Kidney (tissue), 13 donors: ENCODE measurements at regions not wholly inside any gene's neighbourhood (a gene's known extent, or its start where the extent isn't known, plus 50 kb on each side); places are given as distances from the start of the nearest gene placed in this dataset.

Experiments used
- DNase-seq, 5 donors: peaks; one replicate each; pipeline ENCODE4 v3.0.0-alpha.2; 2013 to 2020
- FAIRE-seq: peaks from 2 replicates; lab custom pipeline; 2012; peaks lifted over from hg19 to GRCh38; lab: Jason Lieb, UNC
- H3K27ac ChIP-seq, 2 donors: one replicate each; pipeline ENCODE4 v1.7.0; 2013; ENCODE audit warnings: low read depth in 2 of 2, low read length in 2 of 2, inconsistent platforms in 1 of 2
- H3K27me3 ChIP-seq: one replicate; pipeline ENCODE4 v1.7.1; 2013; ENCODE audit warnings: low read length, inconsistent platforms; ENCODE audit not compliant: control insufficient read depth, insufficient read depth
- H3K36me3 ChIP-seq, 3 donors: one replicate each; pipeline versions ENCODE4 v1.7.0 to v1.7.1; 2013; ENCODE audit warnings: low read length in 3 of 3, control low read depth in 1 of 3, inconsistent platforms in 1 of 3; ENCODE audit not compliant: insufficient read depth in 3 of 3, control insufficient read depth in 2 of 3
- H3K4me1 ChIP-seq, 3 donors: one replicate each; pipeline versions ENCODE4 v1.7.0 to v1.7.1; 2013; ENCODE audit warnings: low read length in 3 of 3, inconsistent platforms in 1 of 3, low read depth in 1 of 3; ENCODE audit not compliant: control insufficient read depth in 2 of 3, insufficient read depth in 2 of 3
- H3K4me3 ChIP-seq, 3 donors: one replicate each; pipeline versions ENCODE4 v1.7.0 to v1.8.1; 2013; ENCODE audit warnings: low read length in 3 of 3, control low read depth in 1 of 3, inconsistent platforms in 1 of 3
- H3K9ac ChIP-seq, 3 donors: one replicate each; pipeline versions ENCODE4 v1.7.0 to v1.7.1; 2013; ENCODE audit warnings: low read length in 3 of 3, control low read depth in 1 of 3, inconsistent platforms in 1 of 3
- H3K9me3 ChIP-seq, 3 donors: one replicate each; pipeline versions ENCODE4 v1.7.0 to v1.7.1; 2013; ENCODE audit warnings: low read length in 3 of 3, control low read depth in 1 of 3, inconsistent platforms in 1 of 3; ENCODE audit not compliant: control insufficient read depth in 2 of 3, insufficient read depth in 1 of 3
- intact Hi-C: fragments of 100-400 bp; cut with DNase I; formaldehyde crosslinking; loops from one replicate; pipeline ENCODE4 v1.11.1; 2022
- TF ChIP-seq, protein P1 (sequence below): IDR thresholded peaks from 3 replicates; pipeline ENCODE4 v1.5.1; 2012; ENCODE audit warnings: mild to moderate bottlenecking, moderate library complexity, borderline replicate concordance; ENCODE audit not compliant: insufficient read depth; ENCODE audit errors: extremely low read depth
- donor health status: control.
- donor health status: control.
- donor health status: control.
- donor health status: control.
- donor health status: control.
- donor health status: DM: yes; HTN: yes; CAD: no.
- donor health status: Normal renal cell carcinoma (clear cell type).

DNA sequence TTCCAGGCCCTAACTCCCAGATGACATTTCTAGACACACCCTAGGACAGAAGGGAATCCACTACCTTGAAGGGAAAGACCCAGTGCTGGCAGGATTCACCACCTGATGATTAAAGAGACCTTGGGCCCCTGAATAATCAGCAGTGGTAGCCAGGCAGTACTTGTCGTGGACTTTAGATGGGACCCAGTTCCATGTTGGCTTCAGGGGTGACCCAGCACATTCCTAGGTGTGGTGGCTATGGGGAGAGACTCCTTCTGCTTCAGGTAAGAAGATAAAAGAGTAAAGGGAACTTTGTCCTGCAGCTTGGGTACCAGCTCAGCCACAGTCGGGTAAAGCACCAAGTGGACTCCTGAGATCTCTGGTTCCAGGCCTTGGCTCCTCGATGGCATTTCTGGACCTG is 131.8 kb upstream of the S100G start:
- TF ChIP-seq, protein P1, sequence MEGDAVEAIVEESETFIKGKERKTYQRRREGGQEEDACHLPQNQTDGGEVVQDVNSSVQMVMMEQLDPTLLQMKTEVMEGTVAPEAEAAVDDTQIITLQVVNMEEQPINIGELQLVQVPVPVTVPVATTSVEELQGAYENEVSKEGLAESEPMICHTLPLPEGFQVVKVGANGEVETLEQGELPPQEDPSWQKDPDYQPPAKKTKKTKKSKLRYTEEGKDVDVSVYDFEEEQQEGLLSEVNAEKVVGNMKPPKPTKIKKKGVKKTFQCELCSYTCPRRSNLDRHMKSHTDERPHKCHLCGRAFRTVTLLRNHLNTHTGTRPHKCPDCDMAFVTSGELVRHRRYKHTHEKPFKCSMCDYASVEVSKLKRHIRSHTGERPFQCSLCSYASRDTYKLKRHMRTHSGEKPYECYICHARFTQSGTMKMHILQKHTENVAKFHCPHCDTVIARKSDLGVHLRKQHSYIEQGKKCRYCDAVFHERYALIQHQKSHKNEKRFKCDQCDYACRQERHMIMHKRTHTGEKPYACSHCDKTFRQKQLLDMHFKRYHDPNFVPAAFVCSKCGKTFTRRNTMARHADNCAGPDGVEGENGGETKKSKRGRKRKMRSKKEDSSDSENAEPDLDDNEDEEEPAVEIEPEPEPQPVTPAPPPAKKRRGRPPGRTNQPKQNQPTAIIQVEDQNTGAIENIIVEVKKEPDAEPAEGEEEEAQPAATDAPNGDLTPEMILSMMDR = no peak
- no peak overlapping the region for H3K4me3 ChIP-seq
- no peaks in the 10 kb centered on the region for H3K9me3 ChIP-seq
- no peak overlapping the region for H3K9ac ChIP-seq
- no peak overlapping the region for H3K27ac ChIP-seq
- DNase-seq (no peak), FAIRE-seq (no peak)
- H3K36me3 ChIP-seq = no peaks in the 10 kb centered on the region
- intact Hi-C loops = no loop called here
- peaks cover 5% of the 10 kb centered on the region for H3K27me3 ChIP-seq
- H3K4me1 ChIP-seq = no peaks in the 10 kb centered on the region

DNA sequence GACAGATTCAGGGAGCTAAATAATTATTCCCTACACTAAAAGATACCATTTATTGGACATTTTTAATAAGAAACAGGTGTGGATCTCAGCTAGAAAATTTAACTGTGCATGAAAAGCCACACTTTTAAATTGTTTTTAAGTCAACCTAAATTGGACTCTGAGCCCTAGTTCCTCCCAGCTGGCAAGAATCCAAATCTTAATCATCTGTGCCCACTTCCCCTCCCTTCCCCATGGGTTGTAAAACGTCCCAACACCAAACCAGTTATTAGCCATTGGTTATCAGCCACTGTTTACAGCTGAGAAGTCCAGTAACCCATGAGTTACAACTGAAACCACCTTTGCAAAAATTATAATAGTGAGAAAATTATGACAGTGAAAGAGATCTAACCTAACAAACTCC is 125.6 kb upstream of the S100G start:
- TF ChIP-seq, protein P1 = no peak
- H3K4me3 ChIP-seq = no peak overlapping the region
- H3K4me1 ChIP-seq = no peaks in the 10 kb centered on the region
- intact Hi-C loops = no loop called here
- FAIRE-seq = no peak
- peak in 1 of 5 donors; percentile 6 for DNase-seq
- H3K36me3 ChIP-seq = no peaks in the 10 kb centered on the region
- no peaks in the 10 kb centered on the region for H3K9me3 ChIP-seq
- no peak overlapping the region for H3K9ac ChIP-seq
- no peaks in the 10 kb centered on the region for H3K27me3 ChIP-seq
- no peak overlapping the region for H3K27ac ChIP-seq

DNA sequence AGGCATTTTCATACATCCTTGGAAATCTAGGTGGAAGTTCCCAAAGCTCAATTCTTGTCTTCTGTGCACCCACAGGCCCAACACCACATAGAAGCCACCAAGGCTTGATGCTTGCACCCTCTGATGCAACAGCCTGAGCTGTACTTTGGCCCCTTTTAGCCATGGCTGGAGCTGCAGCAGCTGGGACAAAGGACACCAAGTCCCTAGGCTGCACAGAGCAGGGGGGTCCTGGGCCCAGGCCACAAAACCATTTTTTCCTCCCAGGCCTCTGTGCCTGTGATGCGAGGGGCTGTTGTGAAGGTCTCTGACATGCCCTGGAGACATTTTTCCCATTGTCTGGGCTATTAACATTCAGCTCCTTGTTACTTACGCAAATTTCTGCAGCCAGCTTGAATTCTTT is 124.0 kb upstream of the S100G start:
- H3K27ac ChIP-seq = no peak overlapping the region
- TF ChIP-seq, protein P1 = no peak
- no peak overlapping the region for H3K4me3 ChIP-seq
- DNase-seq = no peak
- intact Hi-C loops = no loop called here
- no peaks in the 10 kb centered on the region for H3K9me3 ChIP-seq
- FAIRE-seq = no peak
- no peaks in the 10 kb centered on the region for H3K36me3 ChIP-seq
- H3K9ac ChIP-seq = no peak overlapping the region
- H3K27me3 ChIP-seq = no peaks in the 10 kb centered on the region
- no peaks in the 10 kb centered on the region for H3K4me1 ChIP-seq

DNA sequence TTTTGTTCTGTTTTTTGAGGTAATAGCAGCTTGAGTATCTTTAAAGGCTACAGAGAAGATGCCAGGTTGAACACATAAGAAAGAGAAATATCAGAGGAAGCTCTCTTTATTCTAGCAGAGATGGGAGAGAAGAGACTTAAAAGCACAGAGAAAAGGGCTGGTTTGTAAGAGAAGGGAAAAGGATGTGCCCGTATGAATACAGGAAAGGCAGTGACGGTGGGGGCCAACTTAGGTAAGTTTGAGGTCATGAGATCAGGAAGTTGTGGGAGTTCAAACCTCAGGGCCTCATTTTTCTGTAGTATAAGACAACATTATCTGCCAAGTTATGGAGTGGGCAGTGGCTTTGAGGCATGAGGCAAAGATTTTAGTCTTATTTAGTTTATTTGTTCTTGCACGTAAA is 121.3 kb upstream of the S100G start:
- Histone ChIP-seq H3K9ac (no peak overlapping the region), H3K9me3 (no peaks in the 10 kb centered on the region), H3K4me1 (no peaks in the 10 kb centered on the region), H3K36me3 (no peaks in the 10 kb centered on the region), H3K27me3 (no peaks in the 10 kb centered on the region), H3K27ac (no peak overlapping the region), H3K4me3 (no peak overlapping the region)
- TF ChIP-seq, protein P1 = no peak
- FAIRE-seq (no peak), DNase-seq (no peak)
- intact Hi-C loops = no loop called here
